SK-N-SH (cell line): ENCODE measurements at regions not wholly inside any gene's neighbourhood (a gene's known extent, or its start where the extent isn't known, plus 50 kb on each side); places are given as distances from the start of the nearest gene placed in this dataset.
A peak's percentile ranks its signal among the peaks of the same experiment; 100 is the strongest.
"Not testable (repeated sequence)": the region's sequence is repeated elsewhere in the genome, so short reads cannot be mapped to it uniquely, and the experiment has no call there.

Experiments used
- CTCF ChIA-PET: fragments of 300-600, 350-600 bp; formaldehyde crosslinking; extraction: SDS; loops from one replicate; lab custom pipeline; 2021; lab: Yijun Ruan, JAX
- POLR2A ChIA-PET: fragments of 350-600 bp; sonication (Branson Sonifier 250); formaldehyde crosslinking; extraction: SDS; loops from one replicate; lab custom pipeline; 2020; ENCODE audit warnings: antibody characterized with exemption, inconsistent platforms; lab: Yijun Ruan, JAX
- DNase-seq: peaks from one replicate; pipeline ENCODE4 v3.0.0; 2012
- H2AFZ ChIP-seq: fragments of 200-600 bp; sonication (generic); 2 replicates; pipeline ENCODE4 v1.8.1; 2016; ENCODE audit warnings: antibody characterized with exemption, mild to moderate bottlenecking, low read depth
- H3F3A ChIP-seq: fragments of 200-600 bp; sonication (generic); replicated peaks from 2 replicates; pipeline ENCODE3; 2016; ENCODE audit warnings: antibody characterized with exemption, mild to moderate bottlenecking; ENCODE audit not compliant: insufficient read depth
- H3K27ac ChIP-seq, 2 experiments: fragments of 200-500 bp in 1 of 2; fragments of 200-600 bp in 1 of 2; sonication (Bioruptor generic) in 1 of 2; sonication (generic), shearing (Covaris generic) in 1 of 2; 2 replicates each; pipeline versions ENCODE4 v1.5.1 to v1.6.1; 2014 to 2016; ENCODE audit warnings: low read depth in 2 of 2, inconsistent platforms in 1 of 2, low read length in 1 of 2, mild to moderate bottlenecking in 1 of 2, mixed read lengths in 1 of 2
- H3K27me3 ChIP-seq: fragments of 200-600 bp; sonication (generic), shearing (Covaris generic); 2 replicates; pipeline ENCODE4 v1.6.1; 2016; ENCODE audit warnings: mixed run types; ENCODE audit not compliant: insufficient read depth
- H3K36me3 ChIP-seq, 2 experiments: fragments of 200-500 bp in 1 of 2; fragments of 200-600 bp in 1 of 2; sonication (Bioruptor generic) in 1 of 2; sonication (generic) in 1 of 2; replicated peaks in 1 of 2; 2 replicates each; pipeline versions ENCODE3 to v1.5.1; 2014 to 2016; ENCODE audit warnings: low read length in 1 of 2, mild to moderate bottlenecking in 1 of 2; ENCODE audit not compliant: insufficient read depth in 2 of 2, control insufficient read depth in 1 of 2
- H3K4me1 ChIP-seq, 2 experiments: fragments of 200-500 bp in 1 of 2; fragments of 200-600 bp in 1 of 2; sonication (Bioruptor generic) in 1 of 2; sonication (generic), shearing (Covaris generic) in 1 of 2; 2 replicates each; pipeline versions ENCODE4 v1.5.1 to v1.6.1; 2014 to 2016; ENCODE audit warnings: low read depth in 1 of 2, low read length in 1 of 2, mixed run types in 1 of 2; ENCODE audit not compliant: insufficient read depth in 2 of 2, control insufficient read depth in 1 of 2
- H3K4me2 ChIP-seq: fragments of 200-600 bp; sonication (generic), shearing (Covaris generic); 2 replicates; pipeline ENCODE4 v1.6.1; 2017; ENCODE audit warnings: mixed run types
- H3K4me3 ChIP-seq, 2 experiments: fragments of 200-500 bp in 1 of 2; fragments of 200-600 bp in 1 of 2; sonication (Bioruptor generic) in 1 of 2; sonication (generic), shearing (Covaris generic) in 1 of 2; 2 replicates each; pipeline versions ENCODE4 v1.5.1 to v1.8.1; 2014 to 2016; ENCODE audit warnings: low read depth in 2 of 2, inconsistent platforms in 1 of 2, low read length in 1 of 2, mild to moderate bottlenecking in 1 of 2, mixed read lengths in 1 of 2, moderate library complexity in 1 of 2
- H3K79me2 ChIP-seq: fragments of 200-600 bp; sonication (generic); 2 replicates; pipeline ENCODE4 v1.8.1; 2017; ENCODE audit warnings: mild to moderate bottlenecking; ENCODE audit not compliant: insufficient read depth
- H3K9ac ChIP-seq: fragments of 200-600 bp; sonication (generic); 2 replicates; pipeline ENCODE4 v1.6.1; 2017; ENCODE audit warnings: mixed run types
- H3K9me2 ChIP-seq: fragments of 200-600 bp; sonication (generic); 2 replicates; pipeline ENCODE4 v1.6.1; 2017; ENCODE audit warnings: mixed run types
- H3K9me3 ChIP-seq: fragments of 200-600 bp; sonication (generic); 2 replicates; pipeline ENCODE4 v1.6.1; 2017; ENCODE audit warnings: mixed run types, mild to moderate bottlenecking, moderate library complexity
- H4K20me1 ChIP-seq: fragments of 200-600 bp; sonication (generic); 2 replicates; pipeline ENCODE4 v1.6.1; 2017; ENCODE audit warnings: mild to moderate bottlenecking, mixed run types; ENCODE audit not compliant: insufficient read depth
- CHD2 ChIP-seq: fragments of 150-350 bp; IDR thresholded peaks from 2 replicates; pipeline ENCODE4 v1.6.1; 2018; ENCODE audit warnings: low read length; ENCODE audit not compliant: partially characterized antibody
- EP300 ChIP-seq, 2 experiments: IDR thresholded peaks; 2 replicates each; pipeline versions ENCODE4 v1.4.0 to v1.6.1; 2012; ENCODE audit warnings: borderline replicate concordance in 1 of 2, low read depth in 1 of 2, low read length in 1 of 2
- EZH2phosphoT487 ChIP-seq: fragments of 200-600 bp; sonication (generic); IDR thresholded peaks from 2 replicates; pipeline ENCODE4 v1.6.1; 2017; ENCODE audit warnings: low read depth, mixed run types, mild to moderate bottlenecking, antibody characterized with exemption, moderate library complexity, borderline replicate concordance
- FOXJ3 ChIP-seq: sonication (generic); formaldehyde crosslinking; IDR thresholded peaks from 2 replicates; pipeline ENCODE4 v1.5.1; 2020; ENCODE audit warnings: mild to moderate bottlenecking, missing genetic modification reagents
- FOXM1 ChIP-seq: IDR thresholded peaks from 2 replicates; pipeline ENCODE4 v1.4.0; 2012; ENCODE audit warnings: low read depth, mild to moderate bottlenecking
- GABPA ChIP-seq: IDR thresholded peaks from 2 replicates; pipeline ENCODE4 v1.4.0; 2012; ENCODE audit warnings: low read depth, mild to moderate bottlenecking
- IRF3 ChIP-seq: fragments of 150-350 bp; IDR thresholded peaks from 2 replicates; pipeline ENCODE4 v1.6.1; 2016; ENCODE audit warnings: mild to moderate bottlenecking, low read depth, low read length
- MAX ChIP-seq: IDR thresholded peaks from 2 replicates; pipeline ENCODE4 v1.4.0; 2012; ENCODE audit warnings: low read depth
- MXI1 ChIP-seq: IDR thresholded peaks from 2 replicates; pipeline ENCODE4 v1.6.1; 2012; ENCODE audit warnings: mild to moderate bottlenecking, low read depth, low read length, improper control_type of control experiment
- PBX3 ChIP-seq: IDR thresholded peaks from 2 replicates; pipeline ENCODE4; 2012
- RFX5 ChIP-seq: IDR thresholded peaks from 2 replicates; pipeline ENCODE4 v1.6.1; 2012; ENCODE audit warnings: mild to moderate bottlenecking, improper control_type of control experiment, low read length
- SIN3A ChIP-seq: IDR thresholded peaks from 2 replicates; pipeline ENCODE4 v1.6.1; 2012; ENCODE audit warnings: low read depth, mild to moderate bottlenecking, low read length, moderate library complexity, borderline replicate concordance
- SMC3 ChIP-seq: IDR thresholded peaks from 2 replicates; pipeline ENCODE4 v1.6.1; 2012; ENCODE audit warnings: low read depth, low read length, improper control_type of control experiment
- TCF12 ChIP-seq: IDR thresholded peaks from 2 replicates; pipeline ENCODE4 v1.4.0; 2012
- TEAD4 ChIP-seq: IDR thresholded peaks from 2 replicates; pipeline ENCODE4 v1.4.0; 2012; ENCODE audit warnings: mild to moderate bottlenecking, borderline replicate concordance; ENCODE audit not compliant: insufficient read depth
- WGBS: methylation state at CpG from one replicate; pipeline ENCODE4 v1.1.6; 2017; ENCODE audit warnings: low lambda C conversion rate; 5-methylcytosine and 5-hydroxymethylcytosine counted together

- TF ChIP-seq EP300 (IDR thresholded peaks at IDR 0.05; ENCODE audit: borderline replicate concordance in 1 of 2, low read depth in 1 of 2, low read length in 1 of 2) (no peak), RFX5 (no peak), MXI1 (no peak), PBX3 (no peak), EZH2phosphoT487 (no peak), GABPA (no peak)
Observed at GRCh38 chr17:72462814-72463213, 342.0 kb downstream of the SOX9 start (continued).

- Histone ChIP-seq H3K4me3 (no peak overlapping the region), H3K9ac (no peak overlapping the region), H3K4me1 (peaks cover 2 to 12% of the 10 kb centered on the region in 2 experiments; a peak in 3 of 4 replicates), H3K4me2 (no peak overlapping the region), H3K27me3 (no peaks in the 10 kb centered on the region), H3K9me3 (no peaks in the 10 kb centered on the region), H3K9me2 (no peaks in the 10 kb centered on the region), H2AFZ (no peak overlapping the region), H3K79me2 (peaks cover 9% of the 10 kb centered on the region), H3K36me3 (no peaks in the 10 kb centered on the region), H3K27ac (peak overlapping the region in 1 of 2 experiments; percentile 93; a peak in 1 of 4 replicates), H3F3A (peaks cover 15% of the 10 kb centered on the region), H4K20me1 (no peaks in the 10 kb centered on the region)
- TF ChIP-seq SIN3A (no peak), TCF12 (no peak), EP300 (IDR thresholded peaks at IDR 0.05; ENCODE audit: borderline replicate concordance in 1 of 2, low read depth in 1 of 2, low read length in 1 of 2) (no peak), FOXJ3 (CRISPR knock-in tag) (no peak), SMC3 (no peak), TEAD4 (no peak), CHD2 (no peak), IRF3 (no peak), MAX (no peak), FOXM1 (no peak)
- POLR2A ChIA-PET: no interaction called here
- WGBS: 87% methylated on average over 10 of the region's 10 CpGs
- CTCF ChIA-PET: interaction anchor here (0.8 to 1.6 kb wide), 3 partner anchors 11 to 76 kb away, joined by 3 to 5 read pairs (median 3); no protein-coding TSS in a partner anchor
- DNase-seq: no peak
Observed at GRCh38 chr17:72463287-72464102, 342.7 kb downstream of the SOX9 start.

GRCh38 chr17:72464221-72464620 is 343.4 kb downstream of the SOX9 start:
- POLR2A ChIA-PET: not testable (repeated sequence)

More at GRCh38 chr17:72464221-72464620, 343.4 kb downstream of the SOX9 start:
- WGBS: 100% methylated on average over 5 of the region's 5 CpGs
- H3K27me3 ChIP-seq, H3K36me3 ChIP-seq, H3K9me3 ChIP-seq, H4K20me1 ChIP-seq, H3K4me3 ChIP-seq, H3K9me2 ChIP-seq, H3K9ac ChIP-seq, H2AFZ ChIP-seq, H3K4me2 ChIP-seq, DNase-seq: not testable (repeated sequence)
- CTCF ChIA-PET: interaction anchor here (0.8 to 1.6 kb wide), 2 partner anchors 10 to 76 kb away, joined by 3 to 5 read pairs; no protein-coding TSS in a partner anchor
- Histone ChIP-seq H3K27ac (peak overlapping the region in 1 of 2 experiments; percentile 93; a peak in 2 of 4 replicates), H3F3A (peaks cover 15% of the 10 kb centered on the region), H3K4me1 (peaks cover 2 to 12% of the 10 kb centered on the region in 2 experiments; a peak in 3 of 4 replicates), H3K79me2 (peaks cover 12% of the 10 kb centered on the region)
